H9 (cell line): ENCODE measurements at regions not wholly inside any gene's neighbourhood (a gene's known extent, or its start where the extent isn't known, plus 50 kb on each side); places are given as distances from the start of the nearest gene placed in this dataset.

Experiments
- DNase-seq: peaks from one replicate; pipeline ENCODE4 v3.0.0-alpha.2; 2017
- H2AFZ ChIP-seq: one replicate; pipeline ENCODE4 v1.6.1; 2013; ENCODE audit warnings: mild to moderate bottlenecking, low read length, control low read depth, moderate library complexity
- H2AK5ac ChIP-seq: 2 replicates; pipeline ENCODE4 v1.6.1; 2013; ENCODE audit warnings: low read length, control low read depth, mixed read lengths; ENCODE audit not compliant: insufficient read length
- H2BK120ac ChIP-seq: one replicate; pipeline ENCODE4 v1.6.1; 2013; ENCODE audit warnings: low read depth, mild to moderate bottlenecking, low read length, control low read depth, inconsistent platforms; ENCODE audit not compliant: poor library complexity, severe bottlenecking
- H2BK12ac ChIP-seq: 2 replicates; pipeline ENCODE4 v1.6.1; 2013; ENCODE audit warnings: low read length, control low read depth, mixed read lengths, low read depth; ENCODE audit not compliant: insufficient read length
- H2BK15ac ChIP-seq: 2 replicates; pipeline ENCODE4 v1.6.1; 2013; ENCODE audit warnings: low read depth, low read length, control low read depth
- H2BK20ac ChIP-seq: one replicate; pipeline ENCODE4 v1.6.1; 2013; ENCODE audit warnings: low read depth, mild to moderate bottlenecking, low read length, control low read depth, inconsistent platforms; ENCODE audit not compliant: poor library complexity, severe bottlenecking
- H2BK5ac ChIP-seq: 2 replicates; pipeline ENCODE4 v1.6.1; 2013; ENCODE audit warnings: low read length, control low read depth, mixed read lengths; ENCODE audit not compliant: insufficient read length
- H3K14ac ChIP-seq: 2 replicates; pipeline ENCODE4 v1.6.1; 2013; ENCODE audit warnings: low read length, control low read depth; ENCODE audit not compliant: insufficient read depth
- H3K18ac ChIP-seq: 2 replicates; pipeline ENCODE4 v1.6.1; 2013; ENCODE audit warnings: low read depth, mild to moderate bottlenecking, mixed read lengths, low read length, control low read depth; ENCODE audit not compliant: insufficient read length
- H3K23ac ChIP-seq: 2 replicates; pipeline ENCODE4 v1.6.1; 2013; ENCODE audit warnings: low read length, control low read depth, mixed read lengths, low read depth; ENCODE audit not compliant: insufficient read length
- H3K23me2 ChIP-seq: 2 replicates; pipeline ENCODE4 v1.6.1; 2013; ENCODE audit warnings: low read depth, mild to moderate bottlenecking, mixed read lengths, low read length, control low read depth; ENCODE audit not compliant: insufficient read length, poor library complexity, severe bottlenecking
- H3K27ac ChIP-seq: 2 replicates; pipeline ENCODE4 v1.5.1; 2013; ENCODE audit warnings: low read length, control low read depth, mixed read lengths, low read depth; ENCODE audit not compliant: insufficient read length
- H3K27me3 ChIP-seq: 2 replicates; pipeline ENCODE4 v1.6.1; 2013; ENCODE audit warnings: low read length, control low read depth, inconsistent platforms; ENCODE audit not compliant: insufficient read depth
- H3K4ac ChIP-seq: 2 replicates; pipeline ENCODE4 v1.6.1; 2013; ENCODE audit warnings: low read depth, mild to moderate bottlenecking, control low read depth, inconsistent platforms, low read length, moderate library complexity
- H3K4me1 ChIP-seq: 2 replicates; pipeline ENCODE4 v1.6.1; 2013; ENCODE audit warnings: low read length, control low read depth, inconsistent platforms; ENCODE audit not compliant: insufficient read depth
- H3K4me2 ChIP-seq: 2 replicates; pipeline ENCODE4 v1.6.1; 2013; ENCODE audit warnings: low read length, control low read depth, mixed read lengths; ENCODE audit not compliant: insufficient read length, insufficient read depth
- H3K56ac ChIP-seq: 2 replicates; pipeline ENCODE4 v1.6.1; 2013; ENCODE audit warnings: low read depth, mild to moderate bottlenecking, mixed read lengths, low read length, control low read depth; ENCODE audit not compliant: insufficient read length
- H3K79me1 ChIP-seq: 2 replicates; pipeline ENCODE4 v1.6.1; 2013; ENCODE audit warnings: low read depth, mild to moderate bottlenecking, moderate library complexity, low read length, control low read depth, inconsistent platforms; ENCODE audit not compliant: insufficient read depth, poor library complexity, severe bottlenecking
- H3K79me2 ChIP-seq: 2 replicates; pipeline ENCODE4 v1.6.1; 2013; ENCODE audit warnings: low read length, control low read depth, inconsistent platforms; ENCODE audit not compliant: insufficient read depth
- H3K9ac ChIP-seq: 2 replicates; pipeline ENCODE4 v1.6.1; 2013; ENCODE audit warnings: low read length, control low read depth, mixed read lengths; ENCODE audit not compliant: insufficient read length; ENCODE audit errors: extremely low read depth
- H3K9me3 ChIP-seq: one replicate; pipeline ENCODE4 v1.6.1; 2013; ENCODE audit warnings: low read depth, low read length, inconsistent platforms; ENCODE audit not compliant: control insufficient read depth
- H3T11ph ChIP-seq: one replicate; pipeline ENCODE4 v1.6.1; 2013; ENCODE audit warnings: mild to moderate bottlenecking, low read length, control low read depth, inconsistent platforms
- H4K20me1 ChIP-seq: one replicate; pipeline ENCODE4 v1.6.1; 2013; ENCODE audit not compliant: control insufficient read depth, insufficient read length, insufficient read depth
- H4K5ac ChIP-seq: 2 replicates; pipeline ENCODE4 v1.6.1; 2013; ENCODE audit warnings: low read depth, mild to moderate bottlenecking, mixed read lengths, low read length, control low read depth; ENCODE audit not compliant: insufficient read length
- H4K8ac ChIP-seq: replicated peaks from 2 replicates; pipeline ENCODE4 v1.6.1; 2013; ENCODE audit warnings: low read length, control low read depth, mixed read lengths, low read depth; ENCODE audit not compliant: insufficient read length
- H4K91ac ChIP-seq: 2 replicates; pipeline ENCODE4 v1.6.1; 2013; ENCODE audit warnings: low read depth, mild to moderate bottlenecking, moderate library complexity, mixed read lengths, low read length, control low read depth; ENCODE audit not compliant: insufficient read length
- H3K27ac Mint-ChIP-seq, 3 experiments: 2 replicates in 2 of 3; 3 replicates in 1 of 3; pipeline ENCODE4 v1.8.0; 2020 to 2021; ENCODE audit warnings: mixed read lengths in 3 of 3, mild to moderate bottlenecking in 1 of 3, moderate library complexity in 1 of 3
- H3K27me3 Mint-ChIP-seq: 2 replicates; pipeline ENCODE4 v1.8.0; 2021; ENCODE audit warnings: low read depth, mild to moderate bottlenecking, moderate library complexity, mixed read lengths
- H3K36me3 Mint-ChIP-seq, 3 experiments: 2 replicates in 2 of 3; 3 replicates in 1 of 3; pipeline ENCODE4 v1.8.0; 2020 to 2021; ENCODE audit warnings: low read depth in 3 of 3, mixed read lengths in 3 of 3; ENCODE audit not compliant: insufficient read depth in 1 of 3
- H3K4me1 Mint-ChIP-seq, 2 experiments: 2 replicates each; pipeline ENCODE4 v1.8.0; 2020; ENCODE audit warnings: mixed read lengths in 2 of 2
- H3K4me3 Mint-ChIP-seq, 2 experiments: 2 replicates in 1 of 2; 3 replicates in 1 of 2; pipeline ENCODE4 v1.8.0; 2020 to 2021; ENCODE audit warnings: mild to moderate bottlenecking in 2 of 2, mixed read lengths in 2 of 2, moderate library complexity in 1 of 2
- H3K9me3 Mint-ChIP-seq, 2 experiments: 2 replicates in 1 of 2; 3 replicates in 1 of 2; pipeline ENCODE4 v1.8.0; 2020; ENCODE audit warnings: mild to moderate bottlenecking in 2 of 2, mixed read lengths in 2 of 2, moderate library complexity in 1 of 2
- WGBS: extraction: QIAGEN DNeasy Blood & Tissue Kit; methylation state at CpG from one replicate; pipeline ENCODE4 v1.1.7; 2013; ENCODE audit warnings: missing lambda C conversion rate, low lambda C conversion rate, mixed read lengths; ENCODE audit not compliant: insufficient read length; ENCODE audit errors: extremely low coverage; 5-methylcytosine and 5-hydroxymethylcytosine counted together
- TF ChIP-seq, protein P1 (sequence below): fragments of 200-600 bp; sonication (generic); conservative IDR thresholded peaks from 3 replicates; pipeline ENCODE4 v1.8.0; 2021; ENCODE audit warnings: antibody characterized with exemption, mild to moderate bottlenecking

DNA sequence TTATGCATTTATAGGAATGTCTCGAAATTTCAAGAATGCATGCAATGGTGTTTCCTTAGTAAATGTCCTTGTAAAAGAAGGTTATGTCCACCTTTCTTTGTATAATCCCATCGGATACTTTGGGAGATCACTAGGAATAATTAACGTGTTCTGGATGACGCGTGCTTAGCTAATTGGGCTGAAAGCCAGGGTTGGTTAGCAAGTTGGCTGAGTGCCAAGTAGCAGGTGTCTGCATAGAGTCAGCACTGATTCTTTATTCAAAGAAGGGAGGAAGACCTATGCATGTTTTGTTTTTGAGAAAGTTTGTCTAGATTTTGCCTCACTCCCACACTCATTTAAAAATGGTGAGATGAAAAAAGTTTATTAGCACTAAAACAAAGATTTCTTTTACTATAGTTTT, 144.6 kb downstream of the SOX3 start:
- peaks cover 26% of the 10 kb centered on the region for H3K27me3 Mint-ChIP-seq
- no peak overlapping the region for H3K23ac ChIP-seq
- peaks cover 41 to 43% of the 10 kb centered on the region in 2 experiments for H3K4me1 Mint-ChIP-seq
- H3K79me1 ChIP-seq, result no peaks in the 10 kb centered on the region
- no peak overlapping the region for H2BK20ac ChIP-seq
- H3K18ac ChIP-seq, result no peak overlapping the region
- H3K9me3 Mint-ChIP-seq, result no peaks in the 10 kb centered on the region; a peak in 1 of 5 replicates
- H3K79me2 ChIP-seq, result no peaks in the 10 kb centered on the region
- no peak overlapping the region for H2AFZ ChIP-seq
- H3K27me3 ChIP-seq, result peaks cover 2% of the 10 kb centered on the region; the same call in 1 of the 2 replicates
- H4K8ac ChIP-seq, result no peak overlapping the region
- no peak overlapping the region for H3K4me2 ChIP-seq
- H3K9me3 ChIP-seq, result no peaks in the 10 kb centered on the region
- H3K14ac ChIP-seq, result no peak overlapping the region
- H4K5ac ChIP-seq, result no peak overlapping the region
- H3T11ph ChIP-seq, result no peak overlapping the region
- H4K20me1 ChIP-seq, result no peaks in the 10 kb centered on the region
- H2AK5ac ChIP-seq, result no peak overlapping the region
- H3K4ac ChIP-seq, result no peak overlapping the region
- H2BK15ac ChIP-seq, result no peak overlapping the region
- H4K91ac ChIP-seq, result no peak overlapping the region
- peaks cover 0 to 2% (median 0%) of the 10 kb centered on the region in 3 experiments; a peak in 1 of 7 replicates for H3K36me3 Mint-ChIP-seq
- H3K9ac ChIP-seq, result no peak overlapping the region
- TF ChIP-seq, protein P1, sequence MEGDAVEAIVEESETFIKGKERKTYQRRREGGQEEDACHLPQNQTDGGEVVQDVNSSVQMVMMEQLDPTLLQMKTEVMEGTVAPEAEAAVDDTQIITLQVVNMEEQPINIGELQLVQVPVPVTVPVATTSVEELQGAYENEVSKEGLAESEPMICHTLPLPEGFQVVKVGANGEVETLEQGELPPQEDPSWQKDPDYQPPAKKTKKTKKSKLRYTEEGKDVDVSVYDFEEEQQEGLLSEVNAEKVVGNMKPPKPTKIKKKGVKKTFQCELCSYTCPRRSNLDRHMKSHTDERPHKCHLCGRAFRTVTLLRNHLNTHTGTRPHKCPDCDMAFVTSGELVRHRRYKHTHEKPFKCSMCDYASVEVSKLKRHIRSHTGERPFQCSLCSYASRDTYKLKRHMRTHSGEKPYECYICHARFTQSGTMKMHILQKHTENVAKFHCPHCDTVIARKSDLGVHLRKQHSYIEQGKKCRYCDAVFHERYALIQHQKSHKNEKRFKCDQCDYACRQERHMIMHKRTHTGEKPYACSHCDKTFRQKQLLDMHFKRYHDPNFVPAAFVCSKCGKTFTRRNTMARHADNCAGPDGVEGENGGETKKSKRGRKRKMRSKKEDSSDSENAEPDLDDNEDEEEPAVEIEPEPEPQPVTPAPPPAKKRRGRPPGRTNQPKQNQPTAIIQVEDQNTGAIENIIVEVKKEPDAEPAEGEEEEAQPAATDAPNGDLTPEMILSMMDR, result no peak
- peak overlapping the region in 2 of 3 experiments; percentile 69 to 94; a peak in 3 of 7 replicates for H3K27ac Mint-ChIP-seq
- peaks cover 4% of the 10 kb centered on the region; the same call in 1 of the 2 replicates for H3K4me1 ChIP-seq
- no peak overlapping the region for H3K27ac ChIP-seq
- H2BK12ac ChIP-seq, result no peak overlapping the region
- H2BK120ac ChIP-seq, result no peak overlapping the region
- WGBS, result no CpG with 5 or more reads among the region's 5 CpGs
- no peak overlapping the region for H3K4me3 Mint-ChIP-seq
- no peak for DNase-seq
- no peak overlapping the region for H3K56ac ChIP-seq
- no peaks in the 10 kb centered on the region for H3K23me2 ChIP-seq
- H2BK5ac ChIP-seq, result no peak overlapping the region
